ENCODE measurements at regions not wholly inside any gene's neighbourhood (a gene's known extent, or its start where the extent isn't known, plus 50 kb on each side); places are given as distances from the start of the nearest gene placed in this dataset.

DNA sequence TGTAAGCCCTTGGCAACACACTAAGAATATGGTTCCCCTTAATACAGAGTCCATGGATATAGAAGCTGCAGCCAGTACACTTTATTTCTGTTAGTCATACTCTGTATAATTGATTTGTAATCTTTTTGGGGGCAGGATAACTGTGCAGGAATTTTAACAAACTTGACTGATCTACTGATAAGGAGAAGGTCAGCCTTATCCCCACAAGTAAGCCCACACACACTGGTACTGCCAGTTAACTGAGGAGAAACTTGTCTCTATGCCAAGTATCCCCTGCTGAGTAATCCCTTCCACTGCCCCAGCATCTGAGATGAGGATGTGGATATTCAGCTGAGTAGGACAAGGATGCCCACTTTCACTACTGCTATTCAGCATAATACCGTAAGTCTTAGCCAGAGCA is 154.9 kb upstream of the CXXC4 start:
- TF ChIP-seq CTCF (IDR thresholded peaks at IDR 0.05) (no peak), EP300 (IDR thresholded peaks at IDR 0.05) (no peak)
